DND-41 (cell line): ENCODE measurements at regions not wholly inside any gene's neighbourhood (a gene's known extent, or its start where the extent isn't known, plus 50 kb on each side); places are given as distances from the start of the nearest gene placed in this dataset.

Experiments
- ATAC-seq: fragments of 200-7000 bp; cut with Tn5 transposase; 3 replicates; pipeline ENCODE4 v1.9.1; 2021; ENCODE audit warnings: low read depth; ENCODE audit not compliant: insufficient read depth
- DNase-seq: peaks from one replicate; pipeline ENCODE4 v3.0.0-alpha.2; 2020
- H2AFZ ChIP-seq: 2 replicates; pipeline ENCODE4 v1.6.0; 2012; ENCODE audit warnings: low read depth, low read length
- H3K27ac ChIP-seq: 2 replicates; pipeline ENCODE4 v1.5.1; 2012; ENCODE audit warnings: low read length, inconsistent platforms
- H3K27me3 ChIP-seq: fragments of 200-600 bp; sonication (generic); 2 replicates; pipeline ENCODE4 v1.6.0; 2012; ENCODE audit warnings: low read length, mild to moderate bottlenecking, inconsistent platforms; ENCODE audit not compliant: insufficient read depth, poor library complexity
- H3K36me3 ChIP-seq: 2 replicates; pipeline ENCODE4 v1.5.1; 2012; ENCODE audit warnings: low read length, inconsistent platforms; ENCODE audit not compliant: insufficient read depth
- H3K4me1 ChIP-seq: 2 replicates; pipeline ENCODE4 v1.5.1; 2012; ENCODE audit warnings: mild to moderate bottlenecking, low read length; ENCODE audit not compliant: insufficient read depth
- H3K4me2 ChIP-seq: 2 replicates; pipeline ENCODE4 v1.6.0; 2012; ENCODE audit warnings: mild to moderate bottlenecking, moderate library complexity, low read length, inconsistent platforms; ENCODE audit not compliant: insufficient read depth
- H3K4me3 ChIP-seq, 2 experiments: fragments of 200-600 bp in 1 of 2; shearing (Covaris generic) in 1 of 2; 2 replicates each; pipeline ENCODE4 v1.5.1; 2012 to 2016; ENCODE audit warnings: inconsistent platforms in 2 of 2, low read length in 2 of 2, mild to moderate bottlenecking in 2 of 2, low read depth in 1 of 2, moderate library complexity in 1 of 2
- H3K79me2 ChIP-seq: 2 replicates; pipeline ENCODE4 v1.6.0; 2012; ENCODE audit warnings: low read length, inconsistent platforms; ENCODE audit not compliant: insufficient read depth
- H3K9ac ChIP-seq: 2 replicates; pipeline ENCODE4 v1.6.0; 2012; ENCODE audit warnings: low read depth, mild to moderate bottlenecking, inconsistent platforms, low read length, moderate library complexity
- H3K9me3 ChIP-seq: 2 replicates; pipeline ENCODE4 v1.5.1; 2012; ENCODE audit warnings: low read length, moderate library complexity, mild to moderate bottlenecking, inconsistent platforms; ENCODE audit not compliant: insufficient read depth, severe bottlenecking
- H4K20me1 ChIP-seq: 2 replicates; pipeline ENCODE4 v1.6.0; 2012; ENCODE audit warnings: low read length; ENCODE audit not compliant: insufficient read depth
- CTCF ChIP-seq: IDR thresholded peaks from 2 replicates; pipeline ENCODE4 v1.5.1; 2012; ENCODE audit warnings: borderline replicate concordance, low read length, moderate library complexity, mild to moderate bottlenecking; ENCODE audit not compliant: poor library complexity, severe bottlenecking; ENCODE audit errors: extremely low read depth
- EZH2 ChIP-seq: IDR thresholded peaks from 3 replicates; pipeline ENCODE4 v1.6.1; 2012; ENCODE audit warnings: borderline replicate concordance, low read depth, mild to moderate bottlenecking, moderate library complexity, low read length, inconsistent platforms; ENCODE audit not compliant: severe bottlenecking

- H3K27me3 ChIP-seq: no peaks in the 10 kb centered on the region
- H3K79me2 ChIP-seq: no peaks in the 10 kb centered on the region
- no peak overlapping the region for H3K9ac ChIP-seq
- no peak overlapping the region for H3K4me3 ChIP-seq
- H3K36me3 ChIP-seq: no peaks in the 10 kb centered on the region
- H3K27ac ChIP-seq: no peak overlapping the region
- no peaks in the 10 kb centered on the region for H4K20me1 ChIP-seq
- H3K4me1 ChIP-seq: no peaks in the 10 kb centered on the region
- no peak overlapping the region for H2AFZ ChIP-seq
- no peaks in the 10 kb centered on the region for H3K9me3 ChIP-seq
- DNase-seq (no peak), ATAC-seq (no peak)
- no peak for TF ChIP-seq CTCF
- no peak for TF ChIP-seq EZH2
- H3K4me2 ChIP-seq: no peak overlapping the region
These were observed 530.8 kb downstream of the SHQ1 start for GRCh38 chr3:72317491-72317890.

- DNase-seq (no peak), ATAC-seq (no peak)
- H2AFZ ChIP-seq: no peak overlapping the region
- H3K36me3 ChIP-seq: no peaks in the 10 kb centered on the region
- no peaks in the 10 kb centered on the region for H3K79me2 ChIP-seq
- no peaks in the 10 kb centered on the region for H3K9me3 ChIP-seq
- no peak overlapping the region for H3K9ac ChIP-seq
- H3K27ac ChIP-seq: no peak overlapping the region
- no peak overlapping the region for H3K4me2 ChIP-seq
- H4K20me1 ChIP-seq: no peaks in the 10 kb centered on the region
- no peaks in the 10 kb centered on the region for H3K4me1 ChIP-seq
- TF ChIP-seq CTCF (no peak), EZH2 (no peak)
- H3K4me3 ChIP-seq: no peak overlapping the region
- no peaks in the 10 kb centered on the region for H3K27me3 ChIP-seq
These were observed 531.6 kb downstream of the SHQ1 start for GRCh38 chr3:72316501-72317279.

- ATAC-seq: no peak
These were observed 528.4 kb upstream of the PROK2 start for GRCh38 chr3:72313308-72313707.

More at GRCh38 chr3:72313308-72313707, 528.4 kb upstream of the PROK2 start:
- no peaks in the 10 kb centered on the region for H3K4me1 ChIP-seq
- no peaks in the 10 kb centered on the region for H3K27me3 ChIP-seq
- no peaks in the 10 kb centered on the region for H3K79me2 ChIP-seq
- H3K4me3 ChIP-seq: no peak overlapping the region
- H4K20me1 ChIP-seq: no peaks in the 10 kb centered on the region
- H3K27ac ChIP-seq: no peak overlapping the region
- no peak overlapping the region for H3K4me2 ChIP-seq
- H2AFZ ChIP-seq: no peak overlapping the region
- DNase-seq: no peak
- H3K9ac ChIP-seq: no peak overlapping the region
- TF ChIP-seq CTCF (no peak), EZH2 (no peak)
- H3K36me3 ChIP-seq: no peaks in the 10 kb centered on the region
- no peaks in the 10 kb centered on the region for H3K9me3 ChIP-seq
